ENCODE measurements at regions not wholly inside any gene's neighbourhood (a gene's known extent, or its start where the extent isn't known, plus 50 kb on each side); places are given as distances from the start of the nearest gene placed in this dataset.
"Not testable (repeated sequence)": the region's sequence is repeated elsewhere in the genome, so short reads cannot be mapped to it uniquely, and the experiment has no call there.

GRCh38 chr1:37166005-37166404, 131.7 kb upstream of the GRIK3 start:
- no peak for DNase-seq

GRCh38 chr1:37167479-37167878, 133.2 kb upstream of the GRIK3 start:
- DNase-seq = no peak

GRCh38 chr1:37169241-37169640, 134.9 kb upstream of the GRIK3 start:
- no peak for DNase-seq

GRCh38 chr1:37169743-37170275, 135.5 kb upstream of the GRIK3 start:
- DNase-seq = no peak

DNA sequence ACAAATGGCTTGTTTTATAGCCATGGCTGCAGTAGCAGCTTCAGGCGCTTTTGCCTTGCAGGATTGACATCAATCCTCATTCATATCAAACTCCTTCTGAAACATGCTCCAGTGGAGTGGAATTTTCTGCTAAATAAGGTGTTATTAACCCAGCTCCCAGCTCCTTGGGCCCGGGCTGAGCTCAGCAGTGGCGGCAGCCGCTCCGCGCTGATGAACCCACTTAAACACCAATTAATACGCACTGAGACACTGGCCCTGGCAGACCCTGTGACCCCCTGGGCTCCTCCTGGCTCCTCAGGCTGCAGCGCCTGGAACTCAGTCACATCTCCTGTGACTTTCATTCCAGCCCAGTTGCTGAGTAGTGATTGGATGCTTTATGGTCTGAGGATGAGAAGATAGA, 137.4 kb upstream of the GRIK3 start:
- DNase-seq = no peak

DNA sequence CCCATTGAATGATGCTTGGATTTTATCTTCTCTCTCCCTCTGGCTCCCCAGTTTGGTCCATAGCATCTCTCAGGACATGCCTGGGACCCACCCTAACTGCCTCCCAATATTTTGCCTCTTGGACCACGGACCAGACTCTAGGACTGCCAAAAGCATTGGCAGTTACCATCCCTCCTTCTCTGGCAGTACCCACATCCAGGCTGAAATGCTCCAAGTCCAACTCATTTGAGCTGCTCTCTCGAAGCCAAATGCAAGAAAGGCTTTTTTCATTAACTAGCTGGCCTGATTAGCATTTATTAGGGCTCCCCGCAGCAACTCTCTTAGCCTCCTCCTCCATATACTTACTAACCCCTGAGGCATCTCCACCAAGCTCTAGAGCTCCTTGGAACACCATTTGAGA, 140.0 kb upstream of the GRIK3 start:
- DNase-seq = no peak

- no peak for DNase-seq
Observed at GRCh38 chr1:37174876-37175275, 140.6 kb upstream of the GRIK3 start.

DNA sequence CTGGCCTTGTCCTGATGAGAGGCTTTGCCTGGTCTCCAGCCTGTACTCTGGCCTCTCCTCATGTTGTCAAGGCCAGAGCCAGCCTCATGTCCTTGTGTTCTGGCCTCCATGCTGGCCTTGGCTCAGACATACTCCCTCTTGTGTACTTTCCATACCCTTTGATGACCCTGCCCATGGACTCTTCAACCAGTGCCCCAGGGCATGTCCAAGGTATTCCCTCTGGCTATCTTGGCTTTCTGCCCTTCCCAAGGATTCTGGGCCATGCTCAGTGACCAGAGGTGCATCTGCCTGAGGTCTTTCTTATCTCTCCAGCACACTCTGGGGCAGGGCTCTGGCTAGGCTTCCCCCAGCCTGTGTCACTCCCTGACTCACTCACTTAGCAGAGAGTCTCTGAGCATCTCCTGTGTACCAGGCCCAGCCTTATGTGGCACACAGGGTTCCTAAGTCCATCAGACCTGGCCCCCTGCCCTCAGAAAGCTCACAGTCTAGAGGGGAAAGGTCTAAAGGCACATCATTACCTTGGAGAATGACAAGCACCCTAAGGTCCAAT, 141.4 kb upstream of the GRIK3 start:
- DNase-seq = no peak

GRCh38 chr1:37176269-37176668, 142.0 kb upstream of the GRIK3 start:
- DNase-seq = no peak

DNA sequence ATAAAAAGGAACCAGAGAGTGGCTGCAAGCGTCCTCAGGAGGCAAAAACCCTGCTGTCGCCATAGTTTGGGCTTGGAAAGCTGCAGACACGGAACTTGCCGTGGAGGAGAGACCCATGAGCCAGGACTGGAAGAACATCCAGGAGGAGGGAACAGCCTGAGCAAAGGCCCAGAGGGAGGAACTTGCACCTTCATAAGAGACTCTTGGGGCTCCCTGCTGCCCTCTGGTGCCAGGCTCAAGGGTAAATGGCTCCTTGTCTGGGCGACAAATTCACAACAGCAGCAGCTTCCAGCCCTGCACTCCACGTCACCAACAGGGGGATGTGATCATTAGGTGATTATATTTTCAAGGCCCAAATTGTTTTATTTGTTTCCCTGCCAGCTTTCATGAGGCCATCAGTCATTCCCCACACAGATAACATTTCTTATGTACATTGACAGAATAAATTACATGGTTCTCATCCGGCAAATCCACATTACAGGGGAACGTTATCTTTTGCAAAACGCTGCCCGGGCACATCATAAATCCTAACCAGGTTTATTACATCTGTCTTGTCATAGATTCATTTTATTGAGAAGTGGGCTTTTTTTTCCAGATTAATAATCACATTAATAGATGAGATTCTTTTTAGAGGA, 143.0 kb upstream of the GRIK3 start:
- DNase-seq = peak; percentile 85

- peak; percentile 60 for DNase-seq
Observed at GRCh38 chr1:37181425-37181824, 147.1 kb upstream of the GRIK3 start.

DNA sequence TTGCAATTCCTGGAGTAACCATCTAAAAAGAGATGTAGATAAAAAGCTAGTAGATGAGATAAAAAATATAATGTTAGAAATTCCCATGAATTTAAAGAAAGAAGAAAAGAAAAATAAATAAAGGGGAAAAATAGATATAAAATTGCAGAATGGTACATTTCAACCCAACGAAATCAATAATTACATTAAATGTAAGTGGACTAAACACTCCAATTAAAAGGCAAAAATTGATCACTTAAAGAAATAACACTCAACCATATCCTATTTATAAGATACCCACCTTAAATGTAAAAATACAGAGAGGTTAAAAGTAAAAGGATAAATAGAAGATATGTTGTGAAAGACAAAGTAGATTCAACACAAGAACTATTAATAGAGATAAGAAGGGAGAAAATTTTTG, 150.5 kb upstream of the GRIK3 start:
- no peak for DNase-seq

DNA sequence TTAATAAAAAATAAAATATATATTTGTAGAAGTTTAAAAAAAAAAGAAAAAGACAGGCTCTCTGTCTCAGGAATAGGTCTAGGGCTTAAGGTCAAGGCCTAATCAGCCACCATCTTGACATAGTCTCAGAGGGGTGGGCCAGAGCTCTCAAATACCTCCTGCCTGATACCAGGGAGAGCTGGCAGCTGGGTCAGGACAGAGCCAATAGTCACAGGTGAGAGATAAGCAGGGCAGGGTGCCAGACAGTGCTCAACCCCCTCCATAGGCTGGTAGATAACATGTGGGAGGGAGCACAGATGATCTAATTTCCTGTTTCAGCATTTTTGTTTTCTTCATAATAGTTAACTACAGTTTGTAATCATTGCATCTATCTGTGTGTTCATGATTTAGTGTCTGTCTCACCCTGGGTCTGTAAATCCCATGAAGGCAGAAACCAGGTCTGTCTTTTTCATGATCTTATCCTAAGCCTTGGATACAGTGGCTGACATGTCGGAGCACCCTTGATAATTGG, 152.0 kb upstream of the GRIK3 start:
- peak; percentile 14 for DNase-seq

DNA sequence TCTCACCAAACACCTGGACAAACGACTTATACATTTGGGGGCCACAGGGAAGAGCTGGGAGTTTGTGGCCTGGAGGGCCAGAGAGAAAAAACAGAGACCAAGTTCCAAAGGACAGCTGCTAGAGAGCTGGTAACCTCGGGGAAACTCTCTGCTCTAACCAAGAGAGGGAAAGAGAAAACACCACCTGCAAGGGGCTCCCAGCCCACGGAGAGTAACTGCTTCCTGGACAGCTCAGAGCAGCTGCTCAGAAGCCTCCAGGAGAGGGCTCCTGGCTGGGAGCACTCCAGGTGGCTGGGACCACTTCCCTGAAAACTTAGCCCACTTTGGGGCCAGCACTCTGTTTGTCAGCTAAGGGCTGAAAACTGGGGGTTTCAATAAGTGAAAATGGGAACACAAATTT, 154.8 kb upstream of the GRIK3 start:
- peak; percentile 37 for DNase-seq

DNA sequence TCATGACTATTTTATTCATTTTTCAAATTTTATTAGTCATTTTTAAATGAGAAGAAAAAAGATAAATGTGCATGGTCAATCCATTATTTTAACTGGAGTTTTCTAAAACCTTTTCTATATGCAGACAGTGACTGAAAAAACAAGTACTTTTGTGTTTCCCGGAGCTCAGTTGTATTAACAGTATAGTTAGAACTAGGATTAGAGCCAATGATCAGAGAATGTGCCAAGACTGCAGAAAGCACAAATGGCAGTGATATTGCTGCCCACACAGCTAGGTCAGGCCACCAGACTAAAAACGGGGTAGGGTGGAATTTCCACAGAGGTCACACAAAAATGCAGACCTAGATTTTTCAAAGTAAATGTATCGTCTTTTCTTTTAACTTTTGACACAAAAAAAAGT, 163.1 kb upstream of the GRIK3 start:
- no peak for DNase-seq

- not testable (repeated sequence) for DNase-seq
Observed at GRCh38 chr1:37214305-37214704, 180.0 kb upstream of the GRIK3 start.

- DNase-seq = peak; percentile 15
Observed at GRCh38 chr1:37233606-37234005, 199.3 kb upstream of the GRIK3 start.

DNA sequence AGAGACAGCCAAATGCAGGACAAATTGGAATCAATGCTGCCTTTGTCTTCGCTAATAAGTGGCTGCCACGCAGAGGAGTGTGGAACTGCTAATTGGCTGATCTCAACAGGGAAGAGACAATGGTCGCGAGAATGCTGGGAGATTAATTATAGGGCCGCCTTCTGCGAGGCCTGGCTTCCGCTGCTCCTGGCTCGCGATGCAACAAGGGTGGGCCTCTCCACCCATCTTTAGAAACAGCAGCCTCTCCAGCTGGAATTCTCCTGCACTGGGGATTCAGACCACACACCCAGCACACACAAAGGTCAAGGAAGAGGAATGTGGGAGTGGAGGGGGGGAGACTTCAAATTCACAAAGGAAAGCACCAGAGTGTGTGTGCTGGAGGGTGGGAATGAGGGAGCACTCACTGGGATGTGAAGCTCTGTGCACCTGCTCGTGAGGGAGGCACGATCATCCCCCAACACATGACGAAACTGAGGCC, 200.7 kb upstream of the GRIK3 start:
- peak; percentile 91 for DNase-seq

- DNase-seq = peak; percentile 26
Observed at GRCh38 chr1:37237948-37238347, 203.6 kb upstream of the GRIK3 start.

- DNase-seq = peak; percentile 93
Observed at GRCh38 chr1:37238364-37239224, 204.3 kb upstream of the GRIK3 start.

DNA sequence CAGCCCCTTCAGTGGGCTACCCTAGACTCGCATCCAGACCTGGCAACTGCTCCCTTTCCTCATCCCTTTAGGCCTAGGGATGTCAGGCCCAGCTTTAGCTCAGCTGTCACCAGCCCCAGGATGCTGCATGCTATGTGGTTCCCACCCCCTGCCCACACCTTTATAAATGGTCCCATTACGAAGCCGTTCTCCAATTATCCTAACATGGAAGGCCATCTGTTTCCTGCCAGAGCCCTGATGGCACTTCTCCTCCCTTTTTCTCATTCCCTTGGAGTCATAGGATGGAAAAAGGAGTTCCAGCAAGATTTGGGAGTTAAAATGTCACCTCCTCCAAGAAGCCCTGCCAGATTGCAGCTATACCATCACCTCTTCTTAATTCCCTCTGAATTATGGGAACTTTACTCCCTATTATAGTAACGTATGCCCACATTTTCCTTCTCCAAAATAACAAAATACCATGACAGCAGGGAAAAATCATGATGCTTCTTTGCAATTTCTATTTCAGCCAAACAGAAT, 205.0 kb upstream of the GRIK3 start:
- DNase-seq = peak; percentile 95

- DNase-seq = peak; percentile 98
Observed at GRCh38 chr1:37240897-37241296, 206.6 kb upstream of the GRIK3 start.

DNA sequence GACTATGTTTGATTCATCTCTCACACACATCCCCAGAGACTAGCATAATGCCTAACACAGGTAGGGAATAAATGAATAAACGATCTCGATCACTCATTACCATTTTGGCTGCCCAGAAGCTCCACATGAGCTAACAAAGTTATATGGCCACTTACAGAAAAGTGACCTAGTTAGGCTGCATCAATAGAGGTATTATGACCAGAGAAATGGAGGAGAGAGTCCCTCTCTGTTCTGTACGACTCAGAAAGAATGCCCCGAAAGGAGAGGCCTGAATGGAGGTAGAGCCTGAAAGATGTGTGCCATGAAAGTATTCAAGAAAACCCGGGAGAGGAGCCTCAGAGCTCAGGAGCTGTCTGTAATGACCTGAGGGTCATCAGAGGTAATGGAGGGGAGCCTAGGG, 208.2 kb upstream of the GRIK3 start:
- DNase-seq = no peak

Measured in NCI-H69 (cell line).